Loucy (cell line): ENCODE measurements at regions not wholly inside any gene's neighbourhood (a gene's known extent, or its start where the extent isn't known, plus 50 kb on each side); places are given as distances from the start of the nearest gene placed in this dataset.

ENCODE experiments used
- H2AFZ ChIP-seq: fragments of 200-600 bp; sonication (generic); 2 replicates; pipeline ENCODE4 v1.6.0; 2016; ENCODE audit warnings: antibody characterized with exemption, mild to moderate bottlenecking, low read length, moderate library complexity
- H3F3A ChIP-seq: fragments of 200-600 bp; 2 replicates; pipeline ENCODE4 v1.6.0; 2016; ENCODE audit warnings: antibody characterized with exemption, low read depth, mild to moderate bottlenecking
- H3K27me3 ChIP-seq: fragments of 200-600 bp; sonication (generic); 2 replicates; pipeline ENCODE4 v1.6.1; 2014; ENCODE audit warnings: low read length, mild to moderate bottlenecking; ENCODE audit not compliant: insufficient read depth, poor library complexity, severe bottlenecking
- H3K36me3 ChIP-seq: fragments of 200-600 bp; sonication (generic); 2 replicates; pipeline ENCODE4 v1.6.1; 2016; ENCODE audit warnings: low read length; ENCODE audit not compliant: insufficient read depth
- H3K4me1 ChIP-seq: fragments of 200-600 bp; sonication (generic); 2 replicates; pipeline ENCODE4 v1.5.1; 2014; ENCODE audit warnings: low read length, mild to moderate bottlenecking; ENCODE audit not compliant: insufficient read depth, poor library complexity, severe bottlenecking
- H3K4me2 ChIP-seq: fragments of 200-600 bp; sonication (generic); 2 replicates; pipeline ENCODE4 v1.6.0; 2014; ENCODE audit warnings: antibody characterized with exemption, low read length, low read depth, mild to moderate bottlenecking; ENCODE audit not compliant: poor library complexity, severe bottlenecking
- H3K4me3 ChIP-seq: fragments of 200-600 bp; sonication (generic); 2 replicates; pipeline ENCODE4 v1.5.1; 2014; ENCODE audit warnings: low read length, mild to moderate bottlenecking, mixed read lengths; ENCODE audit not compliant: poor library complexity, severe bottlenecking
- H3K79me2 ChIP-seq: fragments of 200-600 bp; sonication (generic); 2 replicates; pipeline ENCODE4 v1.6.1; 2014; ENCODE audit warnings: low read length; ENCODE audit not compliant: insufficient read depth
- H3K9ac ChIP-seq: fragments of 200-600 bp; sonication (generic); 2 replicates; pipeline ENCODE4 v1.6.0; 2014; ENCODE audit warnings: mild to moderate bottlenecking, low read depth, low read length, moderate library complexity; ENCODE audit not compliant: poor library complexity, severe bottlenecking
- H3K9me2 ChIP-seq: fragments of 200-600 bp; sonication (generic); replicated peaks from 2 replicates; pipeline ENCODE4 v1.6.1; 2016; ENCODE audit warnings: low read depth, low read length, mixed read lengths
- H3K9me3 ChIP-seq: fragments of 200-600 bp; sonication (generic); 2 replicates; pipeline ENCODE4 v1.6.1; 2014; ENCODE audit warnings: mild to moderate bottlenecking, antibody characterized with exemption, low read length, low read depth; ENCODE audit not compliant: insufficient read depth
- H4K20me1 ChIP-seq: fragments of 200-600 bp; sonication (generic); 2 replicates; pipeline ENCODE4 v1.6.0; 2014; ENCODE audit warnings: antibody characterized with exemption, low read length, mild to moderate bottlenecking; ENCODE audit not compliant: insufficient read depth, poor library complexity, severe bottlenecking
- EZH2phosphoT487 ChIP-seq: fragments of 200-600 bp; IDR thresholded peaks from 2 replicates; pipeline ENCODE4 v1.6.1; 2018; ENCODE audit warnings: antibody characterized with exemption, mild to moderate bottlenecking, moderate library complexity, borderline replicate concordance
- TF ChIP-seq, protein P1 (sequence below): fragments of 200-600 bp; sonication (generic); conservative IDR thresholded peaks from 2 replicates; pipeline ENCODE4 v1.5.1; 2014; ENCODE audit warnings: mild to moderate bottlenecking, antibody characterized with exemption, low read length

GRCh38 chr2:144233733-144234541, 286.0 kb downstream of the ZEB2 start:
- Histone ChIP-seq H3F3A (no peaks in the 10 kb centered on the region), H3K9me2 (no peaks in the 10 kb centered on the region), H3K4me1 (peaks cover 67% of the 10 kb centered on the region), H3K79me2 (peaks cover 5% of the 10 kb centered on the region; the same call in 1 of the 2 replicates), H3K36me3 (no peaks in the 10 kb centered on the region), H4K20me1 (no peaks in the 10 kb centered on the region), H2AFZ (no peak overlapping the region), H3K9ac (peak overlapping the region; percentile 29), H3K9me3 (no peaks in the 10 kb centered on the region), H3K27me3 (no peaks in the 10 kb centered on the region), H3K4me2 (peak overlapping the region; percentile 60), H3K4me3 (peak overlapping the region; percentile 33)
- TF ChIP-seq, protein P1, sequence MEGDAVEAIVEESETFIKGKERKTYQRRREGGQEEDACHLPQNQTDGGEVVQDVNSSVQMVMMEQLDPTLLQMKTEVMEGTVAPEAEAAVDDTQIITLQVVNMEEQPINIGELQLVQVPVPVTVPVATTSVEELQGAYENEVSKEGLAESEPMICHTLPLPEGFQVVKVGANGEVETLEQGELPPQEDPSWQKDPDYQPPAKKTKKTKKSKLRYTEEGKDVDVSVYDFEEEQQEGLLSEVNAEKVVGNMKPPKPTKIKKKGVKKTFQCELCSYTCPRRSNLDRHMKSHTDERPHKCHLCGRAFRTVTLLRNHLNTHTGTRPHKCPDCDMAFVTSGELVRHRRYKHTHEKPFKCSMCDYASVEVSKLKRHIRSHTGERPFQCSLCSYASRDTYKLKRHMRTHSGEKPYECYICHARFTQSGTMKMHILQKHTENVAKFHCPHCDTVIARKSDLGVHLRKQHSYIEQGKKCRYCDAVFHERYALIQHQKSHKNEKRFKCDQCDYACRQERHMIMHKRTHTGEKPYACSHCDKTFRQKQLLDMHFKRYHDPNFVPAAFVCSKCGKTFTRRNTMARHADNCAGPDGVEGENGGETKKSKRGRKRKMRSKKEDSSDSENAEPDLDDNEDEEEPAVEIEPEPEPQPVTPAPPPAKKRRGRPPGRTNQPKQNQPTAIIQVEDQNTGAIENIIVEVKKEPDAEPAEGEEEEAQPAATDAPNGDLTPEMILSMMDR, result no peak
- TF ChIP-seq EZH2phosphoT487, result no peak

DNA sequence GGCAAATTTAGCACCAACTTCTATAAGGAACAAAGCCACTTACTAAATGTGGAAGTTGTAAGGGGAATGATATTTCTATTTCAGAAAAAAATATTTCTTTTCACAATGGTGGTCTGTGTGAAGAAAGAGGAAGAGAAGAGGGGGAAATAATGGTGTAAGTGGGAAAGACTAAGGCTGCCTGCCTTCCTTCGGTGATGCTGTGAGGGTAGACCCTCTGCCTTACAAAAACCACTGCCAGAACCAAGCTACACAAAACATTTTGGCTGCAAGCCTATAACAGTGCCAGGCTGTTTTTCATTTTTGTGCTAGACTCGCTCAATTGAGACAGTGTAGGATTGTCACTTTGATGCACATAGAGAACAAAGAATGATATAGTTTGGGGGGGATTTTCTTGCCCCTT, 286.6 kb downstream of the ZEB2 start:
- peak overlapping the region; percentile 60 for H3K4me2 ChIP-seq
- no peaks in the 10 kb centered on the region for H3K9me3 ChIP-seq
- no peak overlapping the region for H3K4me3 ChIP-seq
- TF ChIP-seq, protein P1, result no peak
- TF ChIP-seq EZH2phosphoT487, result no peak
- 0 out of 2 replicates have a peak, but pooled peaks cover 5% of the 10 kb centered on the region for H3K79me2 ChIP-seq
- H3F3A ChIP-seq, result no peaks in the 10 kb centered on the region
- H3K27me3 ChIP-seq, result no peaks in the 10 kb centered on the region
- H3K4me1 ChIP-seq, result peaks cover 65% of the 10 kb centered on the region
- no peaks in the 10 kb centered on the region for H4K20me1 ChIP-seq
- peak overlapping the region; percentile 29 for H3K9ac ChIP-seq
- no peak overlapping the region for H2AFZ ChIP-seq
- no peaks in the 10 kb centered on the region for H3K9me2 ChIP-seq
- H3K36me3 ChIP-seq, result no peaks in the 10 kb centered on the region

- Histone ChIP-seq H3K79me2 (0 out of 2 replicates have a peak, but pooled peaks cover 5% of the 10 kb centered on the region), H3K4me3 (no peak overlapping the region), H3K27me3 (no peaks in the 10 kb centered on the region), H3K36me3 (no peaks in the 10 kb centered on the region), H3F3A (no peaks in the 10 kb centered on the region), H3K9ac (peak overlapping the region; percentile 20), H3K4me2 (peak overlapping the region; percentile 14), H3K9me3 (no peaks in the 10 kb centered on the region), H3K4me1 (peaks cover 75% of the 10 kb centered on the region), H2AFZ (0 out of 2 replicates have a peak overlapping the region, but pooled peaks have one; percentile 27), H3K9me2 (no peaks in the 10 kb centered on the region), H4K20me1 (no peaks in the 10 kb centered on the region)
- TF ChIP-seq, protein P1, result no peak
- no peak for TF ChIP-seq EZH2phosphoT487
Observed at GRCh38 chr2:144230448-144231085, 289.4 kb downstream of the ZEB2 start.
